MM.1S (cell line): ENCODE measurements at regions not wholly inside any gene's neighbourhood (a gene's known extent, or its start where the extent isn't known, plus 50 kb on each side); places are given as distances from the start of the nearest gene placed in this dataset.

Experiments used
- CTCF ChIP-seq: fragments of 300-600 bp; sonication (generic); IDR thresholded peaks from 2 replicates; pipeline ENCODE4 v1.5.1; 2016; ENCODE audit warnings: antibody characterized with exemption, low read length, mixed read lengths
- EZH2 ChIP-seq: fragments of 300-600 bp; sonication (generic); optimal IDR thresholded peaks from 2 replicates; pipeline ENCODE3; 2017; ENCODE audit warnings: low read depth, mild to moderate bottlenecking, antibody characterized with exemption, low read length, mixed read lengths
- EZH2phosphoT487 ChIP-seq: fragments of 300-600 bp; sonication (generic); IDR thresholded peaks from 2 replicates; pipeline ENCODE4 v1.6.1; 2018; ENCODE audit warnings: antibody characterized with exemption, low read length

GRCh38 chr3:166303681-166304080 lies 466.5 kb upstream of the BCHE start:
- TF ChIP-seq CTCF (no peak), EZH2 (no peak), EZH2phosphoT487 (no peak)
